CD14-positive monocyte (primary cell): ENCODE measurements at regions not wholly inside any gene's neighbourhood (a gene's known extent, or its start where the extent isn't known, plus 50 kb on each side); places are given as distances from the start of the nearest gene placed in this dataset.

Experiments used
- DNase-seq, 3 donors: peaks; one replicate each; pipeline ENCODE4 v3.0.0-alpha.2; 2011 to 2022
- H2AFZ ChIP-seq: 2 replicates; pipeline ENCODE4 v1.6.0; 2012; ENCODE audit warnings: mild to moderate bottlenecking, low read depth, low read length, inconsistent platforms; ENCODE audit not compliant: insufficient read depth, poor library complexity, severe bottlenecking
- H3K27ac ChIP-seq, 2 donors: 1 replicate in 1 of 2; 2 replicates in 1 of 2; pipeline ENCODE4 v1.5.1; 2012 to 2013; ENCODE audit warnings: low read length in 2 of 2, control low read depth in 1 of 2, inconsistent platforms in 1 of 2, low read depth in 1 of 2, mild to moderate bottlenecking in 1 of 2
- H3K27me3 ChIP-seq, 2 donors: one replicate each; pipeline versions ENCODE4 v1.6.0 to v1.6.1; 2011 to 2013; ENCODE audit warnings: low read length in 2 of 2; ENCODE audit not compliant: control insufficient read depth in 2 of 2, insufficient read depth in 2 of 2
- H3K36me3 ChIP-seq, 2 donors: replicated peaks in 1 of 2; 1 replicate in 1 of 2; 2 replicates in 1 of 2; pipeline versions ENCODE4 v1.5.1 to v1.6.1; 2012 to 2013; ENCODE audit warnings: low read length in 2 of 2, control low read depth in 1 of 2, inconsistent platforms in 1 of 2, mild to moderate bottlenecking in 1 of 2; ENCODE audit not compliant: insufficient read depth in 2 of 2, control insufficient read depth in 1 of 2
- H3K4me1 ChIP-seq, 2 donors: 1 replicate in 1 of 2; 2 replicates in 1 of 2; pipeline versions ENCODE4 v1.5.1 to v1.6.1; 2012 to 2013; ENCODE audit warnings: low read length in 2 of 2, control low read depth in 1 of 2, inconsistent platforms in 1 of 2, mild to moderate bottlenecking in 1 of 2, moderate library complexity in 1 of 2; ENCODE audit not compliant: insufficient read depth in 2 of 2, control insufficient read depth in 1 of 2
- H3K4me2 ChIP-seq: replicated peaks from 2 replicates; pipeline ENCODE3; 2012; ENCODE audit warnings: low read length, moderate library complexity, mild to moderate bottlenecking; ENCODE audit not compliant: poor library complexity, severe bottlenecking; ENCODE audit errors: extremely low read depth
- H3K4me3 ChIP-seq, 3 experiments: fragments of 200-600 bp in 1 of 3; sonication (generic) in 1 of 3; replicated peaks in 1 of 3; 1 replicate in 2 of 3; 2 replicates in 1 of 3; pipeline ENCODE4 v1.5.1; 2011 to 2013; ENCODE audit warnings: low read length in 3 of 3, mild to moderate bottlenecking in 3 of 3, control low read depth in 2 of 3, low read depth in 2 of 3, inconsistent platforms in 1 of 3, moderate library complexity in 1 of 3
- H3K79me2 ChIP-seq: 2 replicates; pipeline ENCODE4 v1.6.0; 2012; ENCODE audit warnings: mild to moderate bottlenecking, control low read depth, inconsistent platforms, low read length, moderate library complexity; ENCODE audit not compliant: insufficient read depth
- H3K9ac ChIP-seq: 2 replicates; pipeline ENCODE4 v1.6.0; 2017; ENCODE audit warnings: low read length, mild to moderate bottlenecking; ENCODE audit not compliant: insufficient read depth, poor library complexity, severe bottlenecking
- H3K9me3 ChIP-seq, 2 donors: replicated peaks in 1 of 2; 1 replicate in 1 of 2; 2 replicates in 1 of 2; pipeline versions ENCODE4 v1.5.1 to v1.6.1; 2012 to 2013; ENCODE audit warnings: low read length in 2 of 2, control low read depth in 1 of 2; ENCODE audit not compliant: control insufficient read depth in 1 of 2, insufficient read depth in 1 of 2
- H4K20me1 ChIP-seq: 2 replicates; pipeline ENCODE4 v1.6.0; 2012; ENCODE audit warnings: mild to moderate bottlenecking, low read length, control low read depth, moderate library complexity; ENCODE audit not compliant: insufficient read depth
- H3K27ac Mint-ChIP-seq, 7 donors: one replicate each; pipeline ENCODE4 v1.8.0; 2020; ENCODE audit warnings: mild to moderate bottlenecking in 7 of 7, mixed read lengths in 7 of 7, moderate library complexity in 6 of 7, inconsistent platforms in 2 of 7
- H3K27me3 Mint-ChIP-seq, 3 donors: one replicate each; pipeline ENCODE4 v1.8.0; 2021 to 2022; ENCODE audit warnings: low read depth in 3 of 3, mild to moderate bottlenecking in 3 of 3, mixed read lengths in 3 of 3, moderate library complexity in 3 of 3, inconsistent platforms in 1 of 3
- H3K36me3 Mint-ChIP-seq, 2 donors: one replicate each; pipeline ENCODE4 v1.8.0; 2020; ENCODE audit warnings: mixed read lengths in 2 of 2, inconsistent platforms in 1 of 2, mild to moderate bottlenecking in 1 of 2
- H3K4me1 Mint-ChIP-seq: one replicate; pipeline ENCODE4 v1.8.0; 2020; ENCODE audit warnings: mild to moderate bottlenecking, mixed read lengths
- H3K4me3 Mint-ChIP-seq, 2 donors: one replicate each; pipeline ENCODE4 v1.8.0; 2020; ENCODE audit warnings: mild to moderate bottlenecking in 2 of 2, mixed read lengths in 2 of 2, moderate library complexity in 1 of 2
- H3K9me3 Mint-ChIP-seq, 7 donors: one replicate each; pipeline ENCODE4 v1.8.0; 2020 to 2022; ENCODE audit warnings: mixed read lengths in 7 of 7, mild to moderate bottlenecking in 6 of 7, moderate library complexity in 6 of 7, inconsistent platforms in 2 of 7
- WGBS: methylation state at CpG from one replicate; pipeline ENCODE4 v1.1.5; 2013; ENCODE audit warnings: missing lambda C conversion rate; ENCODE audit not compliant: insufficient coverage; 5-methylcytosine and 5-hydroxymethylcytosine counted together
- intact Hi-C, 2 donors: fragments of 100-400 bp; cut with micrococcal nuclease; formaldehyde crosslinking; loops; one replicate each; pipeline versions ENCODE4 v1.15.0 to v1.15.1; 2023
- TF ChIP-seq, protein P1 (sequence below): fragments of 200-600 bp; IDR thresholded peaks from one replicate; pipeline ENCODE4 v1.8.0; 2022; ENCODE audit warnings: antibody characterized with exemption, mild to moderate bottlenecking

DNA sequence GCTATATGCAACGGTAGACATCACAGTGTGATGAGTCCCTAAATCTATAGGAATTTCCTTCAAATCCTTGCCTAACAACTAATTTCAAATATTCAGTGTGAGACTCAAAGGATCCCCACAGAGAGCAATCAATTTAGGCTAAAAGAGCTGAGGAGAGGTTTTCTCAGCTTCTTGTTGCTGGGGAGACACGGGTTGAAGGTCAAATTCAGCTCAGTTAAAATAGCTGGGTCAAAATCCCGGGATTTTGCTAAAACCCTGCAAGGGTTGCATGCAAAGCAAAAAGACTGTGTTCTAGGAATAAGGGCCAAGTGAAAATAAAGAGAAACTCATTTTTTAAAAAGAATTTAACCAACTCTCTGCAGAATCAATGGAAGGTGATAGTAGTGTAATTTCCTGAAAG lies 1073.4 kb downstream of the NLGN4X start:
- Histone ChIP-seq H2AFZ (no peak overlapping the region), H3K27ac (no peak overlapping the region), H3K27me3 (no peaks in the 10 kb centered on the region), H3K4me1 (no peaks in the 10 kb centered on the region), H3K9me3 (no peaks in the 10 kb centered on the region), H3K79me2 (no peaks in the 10 kb centered on the region), H3K9ac (no peak overlapping the region), H4K20me1 (no peaks in the 10 kb centered on the region), H3K36me3 (no peaks in the 10 kb centered on the region), H3K4me2 (no peak overlapping the region), H3K4me3 (no peak overlapping the region)
- Mint-ChIP-seq H3K9me3 (peaks cover 0 to 3% (median 0%) of the 10 kb centered on the region in 7 donors), H3K27me3 (no peaks in the 10 kb centered on the region), H3K36me3 (no peaks in the 10 kb centered on the region), H3K27ac (no peak overlapping the region), H3K4me3 (no peak overlapping the region), H3K4me1 (no peaks in the 10 kb centered on the region)
- WGBS: 60% methylated on average over 1 of the region's 3 CpGs
- TF ChIP-seq, protein P1, sequence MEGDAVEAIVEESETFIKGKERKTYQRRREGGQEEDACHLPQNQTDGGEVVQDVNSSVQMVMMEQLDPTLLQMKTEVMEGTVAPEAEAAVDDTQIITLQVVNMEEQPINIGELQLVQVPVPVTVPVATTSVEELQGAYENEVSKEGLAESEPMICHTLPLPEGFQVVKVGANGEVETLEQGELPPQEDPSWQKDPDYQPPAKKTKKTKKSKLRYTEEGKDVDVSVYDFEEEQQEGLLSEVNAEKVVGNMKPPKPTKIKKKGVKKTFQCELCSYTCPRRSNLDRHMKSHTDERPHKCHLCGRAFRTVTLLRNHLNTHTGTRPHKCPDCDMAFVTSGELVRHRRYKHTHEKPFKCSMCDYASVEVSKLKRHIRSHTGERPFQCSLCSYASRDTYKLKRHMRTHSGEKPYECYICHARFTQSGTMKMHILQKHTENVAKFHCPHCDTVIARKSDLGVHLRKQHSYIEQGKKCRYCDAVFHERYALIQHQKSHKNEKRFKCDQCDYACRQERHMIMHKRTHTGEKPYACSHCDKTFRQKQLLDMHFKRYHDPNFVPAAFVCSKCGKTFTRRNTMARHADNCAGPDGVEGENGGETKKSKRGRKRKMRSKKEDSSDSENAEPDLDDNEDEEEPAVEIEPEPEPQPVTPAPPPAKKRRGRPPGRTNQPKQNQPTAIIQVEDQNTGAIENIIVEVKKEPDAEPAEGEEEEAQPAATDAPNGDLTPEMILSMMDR: no peak
- intact Hi-C loops: no loop called here
- DNase-seq: no peak

- TF ChIP-seq, protein P1: no peak
- H3K27ac ChIP-seq: no peak overlapping the region
- intact Hi-C loops: no loop called here
- Mint-ChIP-seq H3K27ac (no peak overlapping the region), H3K27me3 (no peaks in the 10 kb centered on the region), H3K4me1 (no peaks in the 10 kb centered on the region), H3K9me3 (peaks cover 0 to 1% (median 0%) of the 10 kb centered on the region in 7 donors), H3K4me3 (no peak overlapping the region), H3K36me3 (no peaks in the 10 kb centered on the region)
- no peak overlapping the region for H2AFZ ChIP-seq
- H3K9me3 ChIP-seq: no peaks in the 10 kb centered on the region
- H3K9ac ChIP-seq: no peak overlapping the region
- 60% methylated on average over 1 of the region's 4 CpGs for WGBS
- H3K4me3 ChIP-seq: no peak overlapping the region
- no peak for DNase-seq
- no peaks in the 10 kb centered on the region for H3K36me3 ChIP-seq
- H3K4me2 ChIP-seq: no peak overlapping the region
- no peaks in the 10 kb centered on the region for H3K79me2 ChIP-seq
- H3K4me1 ChIP-seq: no peaks in the 10 kb centered on the region
- no peaks in the 10 kb centered on the region for H4K20me1 ChIP-seq
- H3K27me3 ChIP-seq: no peaks in the 10 kb centered on the region
Measured at GRCh38 chrX:5145957-5146356, 1082.7 kb downstream of the NLGN4X start.
